ENCODE measurements at regions not wholly inside any gene's neighbourhood (a gene's known extent, or its start where the extent isn't known, plus 50 kb on each side); places are given as distances from the start of the nearest gene placed in this dataset.

DNA sequence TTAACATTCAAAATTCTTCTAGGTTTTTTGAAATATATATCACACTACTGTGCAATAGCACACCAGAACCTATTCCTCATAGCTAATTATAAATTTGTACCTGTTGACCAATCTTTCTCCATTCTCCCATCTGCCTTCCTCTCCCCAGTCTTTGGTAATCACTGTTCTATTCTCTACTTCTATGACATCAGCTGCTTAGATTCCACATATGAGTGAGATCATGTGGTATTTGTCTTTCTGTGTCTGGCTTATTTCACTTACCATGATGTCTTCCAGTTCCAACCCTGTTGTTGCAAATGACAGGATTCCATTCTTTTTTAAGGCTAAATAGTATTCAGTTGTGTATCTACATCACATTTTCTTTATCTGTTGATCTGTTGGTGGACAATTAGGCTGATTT is 54.4 kb upstream of the CCDC6 start:
- DNase-seq (ENCODE audit: low spot score): no peak

DNA sequence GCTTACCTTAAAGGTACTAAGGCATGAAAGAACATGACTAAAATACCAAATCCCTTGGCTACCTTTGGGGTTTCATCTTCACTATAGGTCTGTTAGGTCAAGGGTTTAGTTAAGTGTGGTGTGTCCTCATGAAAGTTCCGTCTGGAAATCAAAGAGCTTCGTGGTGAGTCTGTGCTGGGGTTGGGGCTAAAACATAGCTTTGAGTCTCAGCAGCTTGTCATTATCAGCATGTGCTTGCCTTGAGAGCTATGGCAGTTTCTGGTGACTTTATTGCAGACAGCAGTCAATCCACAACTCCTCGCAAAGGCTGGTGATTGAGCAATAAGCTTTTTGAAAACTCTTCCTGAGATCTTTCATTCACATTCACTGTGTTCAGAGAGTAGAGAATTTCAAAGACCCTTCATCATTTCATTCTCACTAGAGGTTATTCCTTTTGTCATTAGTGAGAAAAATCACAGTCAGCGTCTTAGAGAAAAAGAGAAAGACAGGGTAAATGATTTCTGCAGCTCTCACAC is 53.2 kb upstream of the CCDC6 start:
- TF ChIP-seq RAD21 (IDR thresholded peaks at IDR 0.05) (no peak), FOXA2 (IDR thresholded peaks at IDR 0.05) (no peak), NR2F2 (IDR thresholded peaks at IDR 0.05) (no peak), HNF4G (IDR thresholded peaks at IDR 0.05) (no peak), SP1 (IDR thresholded peaks at IDR 0.05) (no peak), GABPA (IDR thresholded peaks at IDR 0.05 in 1 of 2, conservative IDR thresholded peaks at IDR 0.05 in 1 of 2) (no peak), YY1 (IDR thresholded peaks at IDR 0.05) (no peak), ZBTB33 (IDR thresholded peaks at IDR 0.05) (no peak)
- TF ChIP-seq, protein P1, sequence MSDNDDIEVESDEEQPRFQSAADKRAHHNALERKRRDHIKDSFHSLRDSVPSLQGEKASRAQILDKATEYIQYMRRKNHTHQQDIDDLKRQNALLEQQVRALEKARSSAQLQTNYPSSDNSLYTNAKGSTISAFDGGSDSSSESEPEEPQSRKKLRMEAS (IDR thresholded peaks at IDR 0.05): no peak
- TF ChIP-seq, protein P2, sequence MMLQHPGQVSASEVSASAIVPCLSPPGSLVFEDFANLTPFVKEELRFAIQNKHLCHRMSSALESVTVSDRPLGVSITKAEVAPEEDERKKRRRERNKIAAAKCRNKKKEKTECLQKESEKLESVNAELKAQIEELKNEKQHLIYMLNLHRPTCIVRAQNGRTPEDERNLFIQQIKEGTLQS (IDR thresholded peaks at IDR 0.05): no peak
- no peaks in the 10 kb centered on the region for H3K9me3 ChIP-seq (ENCODE audit: control insufficient read depth in 4 of 4, low read length in 3 of 4)
- H3K27me3 ChIP-seq (ENCODE audit: control insufficient read depth in 4 of 4, insufficient read depth in 4 of 4, low read length in 3 of 4): no peaks in the 10 kb centered on the region
- 71% methylated on average over 4 of the region's 4 CpGs for WGBS
- H3K36me3 ChIP-seq (ENCODE audit: control insufficient read depth in 4 of 4, insufficient read depth in 3 of 4, low read depth in 1 of 4, low read length in 3 of 4): no peaks in the 10 kb centered on the region
- H3K4me3 ChIP-seq (ENCODE audit: low read depth in 1 of 3, low read length in 3 of 3): no peak overlapping the region
- H3K27ac ChIP-seq (ENCODE audit: low read depth in 1 of 2, low read length in 2 of 2): no peak overlapping the region
- no peak overlapping the region for H3K9ac ChIP-seq (ENCODE audit: low read depth in 1 of 2, low read length in 2 of 2)
- DNase-seq (ENCODE audit: low spot score): no peak
- H3K4me1 ChIP-seq (ENCODE audit: control insufficient read depth in 4 of 4, insufficient read depth in 4 of 4, low read length in 3 of 4): no peaks in the 10 kb centered on the region

More for the DNA sequence above, 54.4 kb upstream of the CCDC6 start:
- Histone ChIP-seq H3K27me3 (ENCODE audit: control insufficient read depth in 4 of 4, insufficient read depth in 4 of 4, low read length in 3 of 4) (no peaks in the 10 kb centered on the region), H3K9ac (ENCODE audit: low read depth in 1 of 2, low read length in 2 of 2) (no peak overlapping the region), H3K4me1 (ENCODE audit: control insufficient read depth in 4 of 4, insufficient read depth in 4 of 4, low read length in 3 of 4) (no peaks in the 10 kb centered on the region), H3K36me3 (ENCODE audit: control insufficient read depth in 4 of 4, insufficient read depth in 3 of 4, low read depth in 1 of 4, low read length in 3 of 4) (no peaks in the 10 kb centered on the region), H3K9me3 (ENCODE audit: control insufficient read depth in 4 of 4, low read length in 3 of 4) (no peaks in the 10 kb centered on the region), H3K4me3 (ENCODE audit: low read depth in 1 of 3, low read length in 3 of 3) (no peak overlapping the region), H3K27ac (ENCODE audit: low read depth in 1 of 2, low read length in 2 of 2) (no peak overlapping the region)
- no peak for TF ChIP-seq CTCF (IDR thresholded peaks at IDR 0.05; ENCODE audit: low read depth, low read length, missing input control)
- no peak for TF ChIP-seq TAF1 (conservative IDR thresholded peaks at IDR 0.05)
- TF ChIP-seq HNF4A (conservative IDR thresholded peaks at IDR 0.05): no peak
- no peak for TF ChIP-seq ZBTB33 (IDR thresholded peaks at IDR 0.05)
- TF ChIP-seq FOXA2 (IDR thresholded peaks at IDR 0.05): no peak
- no peak for TF ChIP-seq FOXA1 (IDR thresholded peaks at IDR 0.05)
- no peak for TF ChIP-seq YY1 (IDR thresholded peaks at IDR 0.05)
- TF ChIP-seq NR2F2 (IDR thresholded peaks at IDR 0.05): no peak
- no peak for TF ChIP-seq JUND (IDR thresholded peaks at IDR 0.05)
- no peak for TF ChIP-seq SP1 (IDR thresholded peaks at IDR 0.05)
- TF ChIP-seq RAD21 (IDR thresholded peaks at IDR 0.05): no peak
